Uterus (tissue), 3 donors: ENCODE measurements at regions not wholly inside any gene's neighbourhood (a gene's known extent, or its start where the extent isn't known, plus 50 kb on each side); places are given as distances from the start of the nearest gene placed in this dataset.

Experiments
- DNase-seq, 2 donors: peaks; one replicate each; pipeline ENCODE4 v3.0.0-alpha.2; 2019 to 2020
- H3K27ac ChIP-seq, 2 donors: fragments of 200-600 bp; sonication (generic); 1 replicate in 1 of 2; 2 replicates in 1 of 2; pipeline ENCODE4 v1.5.1; 2016 to 2018
- H3K27me3 ChIP-seq, 2 donors: fragments of 200-600 bp; sonication (generic); one replicate each; pipeline ENCODE4 v1.5.1; 2018 to 2019; ENCODE audit warnings: control low read depth in 1 of 2
- H3K36me3 ChIP-seq, 2 donors: fragments of 200-600 bp; sonication (generic); one replicate each; pipeline ENCODE4 v1.5.1; 2019; ENCODE audit warnings: control low read depth in 1 of 2
- H3K4me1 ChIP-seq, 2 donors: fragments of 200-600 bp; sonication (generic); one replicate each; pipeline ENCODE4 v1.5.1; 2018 to 2019; ENCODE audit warnings: control low read depth in 1 of 2
- H3K4me3 ChIP-seq, 2 donors: fragments of 200-600 bp; sonication (generic); 1 replicate in 1 of 2; 2 replicates in 1 of 2; pipeline ENCODE4 v1.5.1; 2018 to 2019; ENCODE audit warnings: mild to moderate bottlenecking in 1 of 2
- H3K9me3 ChIP-seq, 2 donors: fragments of 200-600 bp; sonication (generic); one replicate each; pipeline ENCODE4 v1.5.1; 2019; ENCODE audit warnings: control low read depth in 1 of 2
- CTCF ChIP-seq, 4 experiments: fragments of 200-600 bp in 2 of 4; fragments of 450-650 bp in 2 of 4; sonication (generic) in 2 of 4; IDR thresholded peaks; one replicate each; pipeline ENCODE4 v1.5.1; 2016 to 2019; ENCODE audit warnings: antibody characterized with exemption in 4 of 4, mild to moderate bottlenecking in 2 of 4, moderate library complexity in 1 of 4
- POLR2A ChIP-seq, 2 donors: fragments of 450-650 bp; IDR thresholded peaks; one replicate each; pipeline ENCODE4 v1.6.1; 2016; ENCODE audit warnings: antibody characterized with exemption in 2 of 2, mild to moderate bottlenecking in 1 of 2, moderate library complexity in 1 of 2
- intact Hi-C: fragments of 100-400 bp; cut with DNase I; formaldehyde crosslinking; loops from one replicate; pipeline ENCODE4 v1.15.1; 2023; ENCODE audit warnings: low total_unique reads
- donor health status: DM: yes; HTN: yes; CAD: no.

GRCh38 chr11:103709371-103709770, 327.1 kb upstream of the DDI1 start:
- intact Hi-C loops = no loop called here
- TF ChIP-seq CTCF (IDR thresholded peaks at IDR 0.05) (no peak), POLR2A (IDR thresholded peaks at IDR 0.05) (no peak)
- Histone ChIP-seq H3K27ac (no peak overlapping the region), H3K27me3 (no peaks in the 10 kb centered on the region), H3K4me3 (no peak overlapping the region), H3K9me3 (no peaks in the 10 kb centered on the region), H3K4me1 (no peaks in the 10 kb centered on the region), H3K36me3 (no peaks in the 10 kb centered on the region)
- no peak for DNase-seq

GRCh38 chr11:103714246-103714645, 322.2 kb upstream of the DDI1 start:
- no peak overlapping the region for H3K4me3 ChIP-seq
- TF ChIP-seq POLR2A (IDR thresholded peaks at IDR 0.05) = no peak
- TF ChIP-seq CTCF (IDR thresholded peaks at IDR 0.05) = no peak
- H3K4me1 ChIP-seq = no peaks in the 10 kb centered on the region
- H3K9me3 ChIP-seq = no peaks in the 10 kb centered on the region
- H3K27me3 ChIP-seq = no peaks in the 10 kb centered on the region
- DNase-seq = no peak
- no peak overlapping the region for H3K27ac ChIP-seq
- intact Hi-C loops = no loop called here
- no peaks in the 10 kb centered on the region for H3K36me3 ChIP-seq

- TF ChIP-seq CTCF (IDR thresholded peaks at IDR 0.05) (no peak), POLR2A (IDR thresholded peaks at IDR 0.05) (no peak)
- no peak overlapping the region for H3K4me3 ChIP-seq
- no peak overlapping the region for H3K27ac ChIP-seq
- H3K4me1 ChIP-seq = no peaks in the 10 kb centered on the region
- H3K9me3 ChIP-seq = no peaks in the 10 kb centered on the region
- H3K36me3 ChIP-seq = no peaks in the 10 kb centered on the region
- DNase-seq = no peak
- intact Hi-C loops = no loop called here
- no peaks in the 10 kb centered on the region for H3K27me3 ChIP-seq
Measured at GRCh38 chr11:103716363-103716762, 320.1 kb upstream of the DDI1 start.

DNA sequence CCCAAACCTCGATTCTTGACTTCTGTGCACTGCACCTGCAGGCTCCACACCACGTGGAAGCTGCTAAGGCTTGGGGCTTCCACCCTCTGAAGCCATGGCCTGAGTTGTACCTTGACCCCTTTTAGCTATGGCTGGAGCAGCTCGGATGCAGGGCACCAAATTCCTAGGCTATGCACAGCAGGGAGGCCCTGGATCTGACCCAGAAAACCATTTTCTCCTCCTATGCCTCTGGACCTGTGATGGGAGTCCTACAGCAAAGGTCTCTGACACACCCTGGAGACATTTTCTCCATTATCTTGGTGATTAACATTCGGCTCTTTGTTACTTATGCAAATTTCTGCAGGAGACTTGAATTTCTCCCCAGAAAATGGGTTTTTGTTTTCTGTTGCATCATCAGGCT, 309.2 kb upstream of the DDI1 start:
- Histone ChIP-seq H3K4me1 (no peaks in the 10 kb centered on the region), H3K27ac (no peak overlapping the region), H3K9me3 (no peaks in the 10 kb centered on the region), H3K36me3 (no peaks in the 10 kb centered on the region), H3K4me3 (no peak overlapping the region), H3K27me3 (no peaks in the 10 kb centered on the region)
- TF ChIP-seq CTCF (IDR thresholded peaks at IDR 0.05) = no peak
- no peak for TF ChIP-seq POLR2A (IDR thresholded peaks at IDR 0.05)
- intact Hi-C loops = no loop called here
- DNase-seq = no peak

DNA sequence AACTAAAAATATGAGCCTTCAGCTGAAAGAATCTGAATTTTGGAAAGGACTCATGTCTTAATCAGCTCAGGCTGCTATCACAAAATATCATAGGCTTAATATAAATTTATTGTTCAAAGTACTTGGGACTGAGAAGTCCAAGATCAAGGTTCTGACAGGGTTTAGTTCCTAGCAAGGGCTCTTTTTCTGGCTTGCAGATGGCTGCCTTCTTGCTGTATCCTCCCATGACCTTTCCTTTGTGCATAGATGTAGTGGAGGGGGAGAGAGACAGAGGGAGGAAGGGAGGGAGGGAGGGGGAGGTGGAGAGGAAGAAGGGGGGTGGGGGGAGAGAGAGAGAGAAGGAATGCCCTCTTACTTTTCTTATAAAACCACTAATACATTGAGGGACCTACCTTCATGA, 306.8 kb upstream of the DDI1 start:
- intact Hi-C loops = no loop called here
- no peaks in the 10 kb centered on the region for H3K27me3 ChIP-seq
- no peaks in the 10 kb centered on the region for H3K9me3 ChIP-seq
- no peaks in the 10 kb centered on the region for H3K4me1 ChIP-seq
- H3K4me3 ChIP-seq = no peak overlapping the region
- no peaks in the 10 kb centered on the region for H3K36me3 ChIP-seq
- TF ChIP-seq CTCF (IDR thresholded peaks at IDR 0.05) (no peak), POLR2A (IDR thresholded peaks at IDR 0.05) (no peak)
- no peak for DNase-seq
- no peak overlapping the region for H3K27ac ChIP-seq
